Glomerular endothelial cell (primary cell): ENCODE measurements at regions not wholly inside any gene's neighbourhood (a gene's known extent, or its start where the extent isn't known, plus 50 kb on each side); places are given as distances from the start of the nearest gene placed in this dataset.

Experiments
- DNase-seq: peaks from one replicate; pipeline ENCODE4 v3.0.0-alpha.2; 2011; ENCODE audit warnings: low read depth, low spot score; ENCODE audit errors: extremely low read depth

GRCh38 chr5:142479150-142479549 is 154.3 kb upstream of the SPRY4 start:
- no peak for DNase-seq

GRCh38 chr5:142478113-142478512 is 153.3 kb upstream of the SPRY4 start:
- no peak for DNase-seq

GRCh38 chr5:142475102-142475513 is 150.3 kb upstream of the SPRY4 start:
- DNase-seq, result no peak

- no peak for DNase-seq
Observed at GRCh38 chr5:142474431-142475094, 149.7 kb upstream of the SPRY4 start.

- DNase-seq, result no peak
Observed at GRCh38 chr5:142473038-142473437, 148.2 kb upstream of the SPRY4 start.

GRCh38 chr5:142472306-142472951 is 147.6 kb upstream of the SPRY4 start:
- DNase-seq, result peak; percentile 50

GRCh38 chr5:142466195-142466971 is 141.6 kb upstream of the SPRY4 start:
- DNase-seq, result no peak

- no peak for DNase-seq
Observed at GRCh38 chr5:142465476-142465875, 140.7 kb upstream of the SPRY4 start.

- no peak for DNase-seq
Observed at GRCh38 chr5:142463904-142464303, 139.1 kb upstream of the SPRY4 start.

- no peak for DNase-seq
Observed at GRCh38 chr5:142461028-142461590, 136.3 kb upstream of the SPRY4 start.

- no peak for DNase-seq
Observed at GRCh38 chr5:142459209-142459608, 134.4 kb upstream of the SPRY4 start.

GRCh38 chr5:142455856-142456255 is 131.0 kb upstream of the SPRY4 start:
- no peak for DNase-seq

- DNase-seq, result no peak
Observed at GRCh38 chr5:142453932-142454331, 129.1 kb upstream of the SPRY4 start.

- DNase-seq, result no peak
Observed at GRCh38 chr5:142450419-142450818, 125.6 kb upstream of the SPRY4 start.

GRCh38 chr5:142447887-142448286 is 123.1 kb upstream of the SPRY4 start:
- no peak for DNase-seq

- no peak for DNase-seq
Observed at GRCh38 chr5:142446960-142447279, 122.1 kb upstream of the SPRY4 start.

- no peak for DNase-seq
Observed at GRCh38 chr5:142446131-142446959, 121.5 kb upstream of the SPRY4 start.

GRCh38 chr5:142445266-142445665 is 120.4 kb upstream of the SPRY4 start:
- no peak for DNase-seq

- no peak for DNase-seq
Observed at GRCh38 chr5:142441616-142442015, 116.8 kb upstream of the SPRY4 start.

GRCh38 chr5:142439207-142439860 is 114.5 kb upstream of the SPRY4 start:
- DNase-seq, result no peak
